ENCODE measurements at regions not wholly inside any gene's neighbourhood (a gene's known extent, or its start where the extent isn't known, plus 50 kb on each side); places are given as distances from the start of the nearest gene placed in this dataset.

DNA sequence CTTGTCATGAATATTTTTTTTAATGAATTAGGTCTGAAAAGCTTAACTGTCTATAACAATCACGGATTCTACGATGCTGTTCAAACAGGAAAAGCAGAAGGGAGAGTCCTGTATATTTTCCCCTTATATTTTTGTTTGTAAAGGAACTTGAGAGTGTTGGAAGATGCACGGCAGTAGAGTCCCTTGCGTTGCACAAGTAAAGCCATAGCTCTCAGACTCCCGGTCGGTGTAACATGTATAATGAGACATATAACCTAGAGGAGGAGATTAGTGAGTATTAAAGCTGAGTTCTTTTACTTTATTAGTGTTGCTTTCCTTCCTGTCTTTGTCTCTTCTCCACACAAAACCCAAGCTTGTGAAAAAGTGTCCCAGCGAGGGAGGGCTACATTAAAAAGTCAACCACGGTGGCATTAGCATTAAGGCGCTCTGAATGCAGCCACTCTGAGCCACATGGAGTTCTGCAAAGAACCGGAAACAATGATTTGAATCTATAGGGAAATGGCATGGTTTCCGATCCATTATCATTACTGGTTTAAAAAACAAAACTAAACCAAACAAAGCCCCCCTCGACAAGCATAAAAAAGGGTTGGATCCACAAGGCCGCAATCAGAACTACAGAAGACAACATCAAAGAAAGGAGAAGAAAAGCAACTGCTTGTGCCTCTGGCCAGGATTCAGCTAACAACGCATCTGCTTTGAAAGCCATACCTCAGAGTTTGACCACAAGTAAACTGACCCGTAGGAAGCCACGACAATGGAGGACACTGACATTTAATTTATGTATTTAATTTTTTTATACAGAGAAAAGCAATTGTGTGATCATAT lies 356.8 kb downstream of the LMO4 start:
- no peak for DNase-seq

DNA sequence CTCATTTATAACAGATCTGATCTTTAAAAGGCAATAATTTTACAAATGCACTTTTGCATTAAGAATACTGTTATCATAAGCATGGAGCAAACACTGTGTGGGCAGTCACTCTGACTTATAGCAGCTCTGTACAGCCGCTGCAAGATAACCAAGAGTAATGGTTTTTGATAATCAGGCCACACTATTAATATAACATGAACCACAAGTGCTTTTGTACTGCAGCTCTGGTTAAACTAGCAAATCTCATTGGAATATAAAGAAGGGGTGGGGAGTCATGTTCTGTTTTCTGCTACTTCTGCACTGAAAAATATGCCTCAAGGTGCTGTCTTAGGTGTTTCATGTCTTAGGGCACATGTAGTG lies 357.4 kb downstream of the LMO4 start:
- no peak for DNase-seq

DNA sequence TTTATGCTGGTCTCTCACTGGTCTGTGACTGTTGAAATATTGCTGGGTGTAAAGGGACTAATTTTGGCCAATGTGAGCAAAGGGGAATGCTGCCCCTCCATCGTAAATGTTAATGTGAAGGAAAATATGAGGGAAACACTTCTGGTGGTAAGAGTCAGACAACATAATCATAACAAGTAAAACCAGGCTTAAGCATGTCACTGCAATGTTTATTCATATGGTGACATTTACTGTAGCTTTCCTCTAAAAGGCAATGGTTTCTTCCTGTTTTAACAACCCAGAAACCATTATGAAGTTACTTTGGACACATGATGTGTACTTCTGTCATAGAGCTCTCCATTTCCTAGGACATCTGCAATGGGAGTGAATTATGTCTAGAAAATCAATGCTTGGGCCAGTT lies 358.0 kb downstream of the LMO4 start:
- no peak for DNase-seq

DNA sequence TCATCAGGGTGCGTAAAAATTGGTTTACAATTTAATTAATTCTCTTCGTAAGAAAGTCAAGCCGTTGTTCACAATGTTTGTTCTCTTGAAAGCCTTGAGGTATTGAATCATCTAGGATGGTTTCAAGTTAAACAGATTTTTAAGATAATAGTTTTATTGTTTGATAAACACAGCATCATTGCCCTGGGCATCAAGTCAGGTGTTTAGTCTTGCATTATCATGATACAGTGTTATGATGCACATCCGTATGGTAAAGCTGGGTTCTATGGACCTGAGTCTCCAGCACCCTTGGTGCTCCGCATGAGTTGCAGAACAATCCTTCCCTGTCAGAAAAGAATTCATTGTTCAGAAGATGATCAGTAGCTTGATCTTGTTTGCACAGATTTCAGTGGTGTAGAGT lies 359.5 kb downstream of the LMO4 start:
- no peak for DNase-seq

DNA sequence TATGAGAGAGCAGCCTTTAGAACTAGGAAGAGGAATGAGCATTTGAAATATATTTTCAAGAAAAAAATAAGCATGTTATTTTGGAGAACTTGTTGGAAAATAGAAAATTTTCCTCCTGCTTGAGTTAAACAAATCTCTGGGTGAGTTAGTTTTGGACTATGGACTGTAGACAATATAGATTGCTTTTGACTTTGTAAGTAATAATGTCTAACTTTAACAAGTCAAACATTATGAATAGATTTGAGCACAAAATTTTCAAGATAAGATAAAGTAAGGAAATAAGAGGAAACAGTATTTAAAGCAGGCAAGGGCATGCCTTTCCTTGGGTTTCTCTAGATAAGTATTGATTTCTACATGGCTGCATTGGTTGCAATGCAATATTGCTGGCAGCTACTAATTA lies 360.8 kb downstream of the LMO4 start:
- no peak for DNase-seq

DNA sequence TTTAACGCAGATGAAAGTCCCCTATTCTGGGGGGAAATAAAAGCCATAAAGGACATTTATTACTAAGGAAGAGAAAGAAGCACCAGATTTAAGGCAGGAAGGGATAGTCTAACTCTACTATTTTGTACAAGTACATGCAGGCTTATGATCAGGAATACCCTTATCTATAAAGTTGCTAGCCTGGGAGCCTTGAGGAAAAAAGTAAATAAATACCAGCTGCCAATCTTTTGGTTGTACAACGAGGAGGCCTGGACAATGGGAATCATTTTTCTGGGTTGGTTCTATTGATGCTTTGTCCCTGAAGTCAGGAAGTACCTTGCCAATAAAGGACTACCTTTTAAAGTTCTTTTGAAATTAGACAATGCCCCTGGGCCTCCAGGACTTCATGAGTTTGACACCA lies 367.8 kb downstream of the LMO4 start:
- no peak for DNase-seq

DNA sequence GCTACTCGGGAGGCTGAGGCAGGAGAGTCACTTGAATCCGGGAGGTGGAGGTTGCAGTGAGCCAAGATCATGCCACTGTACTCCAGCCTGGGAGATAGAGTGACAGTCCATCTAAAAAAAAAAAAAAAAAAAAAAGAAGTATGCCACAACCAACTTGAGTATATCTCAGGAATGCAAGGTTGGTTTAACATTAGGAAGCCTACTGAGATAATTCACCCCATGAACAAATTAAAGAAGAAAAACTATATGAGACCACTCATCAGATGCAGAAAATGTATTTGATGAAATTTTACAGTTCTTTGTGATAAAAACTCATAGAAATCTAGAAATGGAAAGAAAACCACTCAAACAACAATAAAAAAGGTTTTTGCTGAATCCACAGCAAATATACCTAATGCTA lies 373.8 kb downstream of the LMO4 start:
- DNase-seq, result no peak

DNA sequence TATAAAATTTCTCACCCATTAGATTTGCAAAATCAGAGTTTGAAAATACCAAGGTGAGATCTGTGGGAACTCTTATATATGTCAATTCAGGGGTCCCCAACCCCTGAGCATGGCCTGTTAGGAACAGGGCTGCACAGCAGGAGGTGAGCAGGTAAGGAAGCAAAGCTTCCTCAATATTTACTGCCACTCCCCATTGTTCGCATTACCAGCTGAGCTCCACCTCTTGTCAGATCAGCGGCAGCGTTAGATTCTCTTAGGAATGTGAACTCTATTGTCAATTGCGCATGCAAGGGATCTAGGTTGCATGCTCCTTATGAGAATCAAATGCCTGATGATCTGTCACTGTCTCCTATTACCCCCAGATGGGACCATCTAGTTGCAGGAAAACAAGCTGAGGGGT lies 376.6 kb downstream of the LMO4 start:
- DNase-seq, result no peak

DNA sequence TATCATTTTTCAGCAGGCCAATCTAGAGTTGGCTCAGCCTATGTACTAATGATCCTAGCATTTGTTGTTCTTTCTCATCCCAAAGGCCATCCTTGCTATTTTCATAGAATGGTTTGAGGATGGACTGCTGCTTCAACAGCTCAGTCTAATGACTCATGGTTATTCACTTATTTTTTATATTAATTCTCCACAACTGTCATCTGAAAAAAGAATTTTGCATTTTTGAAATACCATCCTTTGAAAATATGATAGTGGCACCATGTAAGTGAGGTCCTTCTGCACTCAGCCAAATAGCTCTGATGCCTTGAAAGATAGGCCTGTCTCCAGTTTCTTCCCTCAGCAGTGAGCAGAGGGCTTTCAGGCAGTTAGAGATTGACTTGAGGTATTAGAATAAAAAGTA lies 377.5 kb downstream of the LMO4 start:
- DNase-seq, result no peak

DNA sequence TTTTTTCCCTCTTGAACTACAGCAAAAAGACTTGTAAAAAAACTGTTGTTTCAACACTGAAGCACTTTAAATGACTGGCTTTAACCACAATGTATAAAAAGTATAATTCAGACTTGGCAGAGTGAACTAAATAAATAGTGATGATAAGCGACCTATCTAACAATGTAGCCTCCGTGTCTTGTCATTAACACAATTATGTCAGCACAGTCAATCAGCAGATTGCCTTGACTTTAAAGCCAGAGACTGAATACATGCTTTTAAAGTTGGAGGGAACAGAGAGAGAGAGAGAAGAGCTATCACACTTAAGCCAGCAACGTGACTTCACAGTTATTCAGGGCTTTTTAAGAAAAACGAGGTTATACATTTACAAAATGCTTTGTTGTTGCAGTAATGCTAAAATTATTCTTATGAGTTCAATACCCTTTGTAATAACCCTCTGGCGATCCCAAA lies 378.1 kb downstream of the LMO4 start:
- DNase-seq, result no peak

DNA sequence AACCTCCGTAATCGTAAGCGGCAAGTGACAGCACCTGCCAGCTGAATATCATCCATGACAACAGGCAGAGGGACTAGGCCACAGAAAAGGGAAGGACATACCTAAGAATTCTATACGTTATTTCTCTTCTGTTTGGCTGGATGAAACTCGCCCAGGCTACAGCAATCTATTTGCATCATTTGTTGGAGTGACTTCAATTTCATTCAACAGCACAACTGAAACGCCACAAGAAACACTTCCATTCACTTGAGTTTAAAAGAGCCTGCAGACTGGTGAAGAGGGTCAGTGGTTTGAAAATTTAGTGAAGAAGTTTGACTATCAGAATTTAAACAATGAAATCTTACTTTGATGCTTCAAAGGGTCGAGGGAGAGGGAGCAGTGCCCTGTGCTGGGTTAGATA lies 378.7 kb downstream of the LMO4 start:
- DNase-seq, result no peak

DNA sequence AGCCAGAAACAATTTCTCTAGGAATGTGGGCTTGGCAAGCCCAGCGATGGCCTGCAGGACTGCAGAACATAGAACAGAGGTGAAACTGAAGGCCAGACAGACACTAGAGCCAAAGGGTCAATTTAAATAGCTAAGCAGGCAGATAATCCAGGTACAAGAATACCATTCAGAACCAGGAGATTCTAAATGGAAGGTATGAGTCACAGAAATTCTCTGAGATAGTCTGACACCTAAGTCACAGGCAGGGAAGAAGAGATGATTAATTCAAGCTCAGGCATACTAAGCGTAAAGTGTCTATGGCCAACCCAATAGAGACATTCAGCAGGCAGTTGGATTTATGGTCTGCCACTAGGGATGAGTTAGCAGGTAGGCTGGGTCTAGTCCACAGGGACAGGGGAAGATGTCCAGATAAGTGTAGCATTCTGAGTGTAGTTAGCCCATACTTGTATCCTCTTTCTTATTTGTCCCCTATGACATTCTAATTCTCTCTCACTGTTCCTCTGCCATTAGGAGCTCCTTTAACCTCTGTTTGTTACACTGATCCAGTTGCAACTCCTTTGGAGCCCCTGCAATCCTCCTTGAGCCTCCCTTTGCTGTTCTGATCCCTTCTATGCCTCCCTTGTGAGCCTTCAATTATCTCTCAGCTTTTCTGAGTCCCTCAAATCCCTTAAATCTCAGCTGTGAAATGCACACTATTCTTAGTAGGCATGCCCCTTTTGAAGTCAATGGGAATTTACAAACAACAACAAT lies 383.8 kb downstream of the LMO4 start:
- no peak for DNase-seq

DNA sequence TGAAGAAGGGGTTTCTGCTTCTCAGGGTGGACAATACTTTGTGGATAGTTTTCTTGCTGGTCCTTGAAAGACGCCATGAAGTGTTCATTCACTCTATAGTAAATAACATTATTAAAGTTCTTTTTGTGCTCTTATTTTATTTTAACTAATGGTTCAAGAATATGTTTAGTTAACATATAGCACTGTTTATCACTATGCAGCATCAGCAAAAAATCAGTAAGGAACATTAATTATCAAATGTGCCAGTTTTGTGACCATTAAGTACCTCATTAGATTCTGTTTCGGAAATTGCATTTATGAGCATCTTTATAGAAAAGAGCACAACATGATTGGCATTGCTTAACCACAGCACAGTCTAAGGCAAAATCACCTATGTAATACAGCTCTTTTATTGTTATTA lies 385.6 kb downstream of the LMO4 start:
- no peak for DNase-seq

DNA sequence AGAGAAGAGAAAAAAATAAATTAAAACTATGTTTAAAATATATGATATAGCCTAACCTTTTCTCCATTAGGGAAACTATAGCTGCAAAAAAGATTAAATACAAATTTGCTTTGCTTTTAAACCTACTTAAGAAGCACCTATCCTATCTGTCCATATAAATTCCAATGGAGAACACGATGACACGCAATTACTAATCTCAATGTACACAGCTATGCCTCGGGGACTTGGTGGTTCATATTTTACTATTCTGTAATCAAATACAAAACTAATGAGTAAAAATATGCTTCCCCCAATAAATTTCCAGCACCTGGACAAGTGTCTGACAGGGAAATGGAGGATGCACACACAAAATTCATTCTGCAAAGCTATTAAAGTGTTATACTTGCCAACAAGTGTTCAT lies 386.4 kb downstream of the LMO4 start:
- no peak for DNase-seq

DNA sequence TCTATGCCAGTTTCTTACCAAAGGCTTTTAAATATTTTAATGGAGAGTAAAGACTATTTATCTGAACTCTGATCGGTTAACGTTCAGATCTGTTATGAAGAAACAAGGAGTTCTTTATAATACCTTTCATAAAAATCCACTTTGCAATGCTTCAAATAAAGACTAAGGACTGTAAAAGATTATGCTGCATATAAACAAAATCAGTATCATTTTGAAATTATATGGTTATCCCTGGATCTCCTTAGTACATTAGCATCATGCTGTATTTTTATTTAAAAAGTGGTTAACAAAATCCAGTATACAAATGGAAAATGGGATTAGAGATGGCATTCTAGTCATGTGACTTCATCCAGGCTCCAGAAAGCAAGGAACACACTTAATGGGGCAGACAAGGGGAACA lies 386.8 kb downstream of the LMO4 start:
- DNase-seq, result no peak

DNA sequence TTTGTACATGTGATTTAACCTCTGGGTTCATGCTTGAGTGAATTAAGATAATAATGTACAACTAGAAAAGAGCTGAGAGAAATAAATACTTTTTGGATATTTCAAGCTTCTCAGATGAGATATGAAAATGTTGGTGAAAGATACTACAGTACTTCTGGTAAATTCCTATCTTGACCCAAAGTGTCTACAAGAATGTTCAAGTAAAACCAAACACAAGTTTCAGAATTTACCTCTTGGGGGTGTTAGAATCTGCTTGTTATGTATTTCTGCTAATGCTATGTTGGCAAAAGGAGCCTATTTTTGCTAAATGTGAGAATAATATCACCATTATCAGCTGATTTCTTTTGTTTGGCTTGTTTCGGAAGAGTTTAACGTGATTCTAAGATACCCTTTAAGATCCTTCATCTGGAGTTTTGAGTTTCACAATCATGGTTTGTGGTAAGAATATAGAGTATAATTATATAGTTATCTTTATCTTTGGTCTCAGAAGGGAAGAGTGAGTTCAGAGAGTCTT lies 388.5 kb downstream of the LMO4 start:
- DNase-seq, result no peak

DNA sequence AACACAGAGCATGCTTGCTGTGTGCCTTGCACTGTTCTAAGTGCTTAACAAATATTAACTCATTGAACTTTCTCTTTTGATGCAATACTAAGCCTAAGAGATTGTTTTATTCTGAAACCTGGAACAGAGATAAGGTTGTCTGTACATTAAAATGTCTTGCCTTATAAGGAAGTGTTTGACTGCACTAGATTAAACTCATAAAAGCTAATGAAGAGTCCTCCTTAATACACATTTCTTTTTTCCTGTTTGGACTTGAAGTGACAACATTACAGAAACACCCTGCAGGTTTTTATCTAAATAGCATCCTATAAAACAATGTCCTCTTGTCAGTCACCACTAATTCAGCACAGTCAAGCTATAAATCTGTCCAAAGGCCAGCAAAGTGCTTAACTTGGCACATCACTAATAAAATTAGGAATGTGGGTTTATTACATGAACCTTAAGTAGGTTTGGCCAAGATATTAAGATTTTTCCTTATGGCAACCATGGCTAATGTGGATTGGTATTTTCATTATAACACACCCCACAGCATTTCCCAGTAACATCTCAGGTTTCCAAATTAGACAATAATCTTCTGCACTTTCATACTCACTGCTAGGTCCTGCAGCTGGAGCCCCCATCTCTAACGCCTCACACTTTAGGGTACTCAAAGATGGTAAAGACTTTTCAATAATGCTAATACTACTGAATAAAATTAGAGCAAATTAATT lies 389.7 kb downstream of the LMO4 start:
- no peak for DNase-seq

DNA sequence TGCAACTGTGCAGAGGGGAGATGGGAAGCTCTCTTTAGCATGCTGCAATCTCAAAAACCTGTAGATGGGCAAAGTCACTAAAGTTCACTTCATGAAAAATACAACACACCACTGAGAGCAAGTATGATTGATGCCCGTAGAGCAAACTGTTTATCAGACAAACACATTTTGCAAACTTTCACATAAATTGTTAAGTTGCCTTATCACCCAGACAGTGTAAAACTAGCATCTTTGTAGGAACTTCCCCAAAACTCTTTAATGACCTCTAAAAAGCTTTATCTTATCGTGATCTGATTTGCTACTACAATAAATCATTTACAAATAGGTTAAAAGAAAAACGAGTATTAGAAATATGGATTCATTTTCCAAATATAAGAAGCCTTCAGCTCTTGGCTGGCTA lies 391.0 kb downstream of the LMO4 start:
- no peak for DNase-seq

DNA sequence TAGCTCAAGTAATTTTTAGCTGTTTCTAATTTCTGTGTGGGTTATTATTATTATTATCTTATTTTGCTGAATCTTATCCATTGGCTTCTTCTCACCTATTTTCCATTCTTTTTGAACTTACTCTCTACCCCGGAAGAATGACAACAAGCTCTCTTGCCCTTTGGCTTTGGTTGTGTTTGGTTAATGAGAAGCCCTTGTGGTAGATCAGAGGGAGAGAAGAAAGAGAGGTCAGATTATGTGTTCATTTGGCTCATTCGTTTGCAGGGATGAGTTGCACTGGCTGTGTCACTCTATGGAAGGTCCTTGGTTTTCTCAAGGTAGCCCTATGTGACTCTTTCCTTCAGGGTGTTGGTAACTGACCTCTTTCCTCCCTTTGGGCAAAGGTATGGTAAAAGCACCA lies 391.9 kb downstream of the LMO4 start:
- no peak for DNase-seq

DNA sequence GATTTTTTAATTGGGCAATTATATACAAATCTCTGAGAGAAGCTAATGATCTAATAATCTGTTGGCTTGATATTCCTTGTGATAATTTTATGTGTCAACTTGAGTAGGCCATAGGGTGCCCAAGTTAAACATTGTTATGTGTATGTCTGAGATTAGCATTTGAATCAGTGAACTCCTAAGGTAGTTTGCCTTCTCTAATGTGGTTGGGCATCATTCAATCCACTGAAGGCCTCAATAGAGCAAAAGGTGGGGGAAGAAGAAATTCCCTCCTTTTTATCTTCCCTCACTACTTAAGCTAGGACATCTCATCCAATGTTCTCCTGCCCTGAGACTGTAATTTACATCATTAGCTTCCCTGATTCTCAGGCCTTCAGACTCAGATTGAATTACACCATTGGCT lies 394.5 kb downstream of the LMO4 start:
- DNase-seq, result no peak

DNA sequence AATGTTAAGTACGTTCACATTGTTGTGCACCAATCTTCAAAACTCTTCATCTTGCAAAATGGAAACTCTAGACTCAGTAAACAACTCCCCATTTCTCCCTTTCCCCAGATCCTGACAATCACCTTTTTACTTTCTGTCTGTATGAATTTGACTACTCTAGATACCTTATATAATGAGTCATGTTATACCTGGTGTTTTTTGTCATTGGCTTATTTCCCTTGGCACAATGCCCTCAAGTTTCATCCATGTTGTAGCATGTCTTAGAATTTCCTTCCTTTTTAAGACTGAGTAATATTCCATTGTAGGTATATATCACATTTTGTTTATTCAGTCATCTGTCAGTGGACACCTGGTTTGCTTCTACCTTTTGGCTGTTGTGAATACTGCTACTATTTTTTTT lies 399.5 kb downstream of the LMO4 start:
- no peak for DNase-seq

DNA sequence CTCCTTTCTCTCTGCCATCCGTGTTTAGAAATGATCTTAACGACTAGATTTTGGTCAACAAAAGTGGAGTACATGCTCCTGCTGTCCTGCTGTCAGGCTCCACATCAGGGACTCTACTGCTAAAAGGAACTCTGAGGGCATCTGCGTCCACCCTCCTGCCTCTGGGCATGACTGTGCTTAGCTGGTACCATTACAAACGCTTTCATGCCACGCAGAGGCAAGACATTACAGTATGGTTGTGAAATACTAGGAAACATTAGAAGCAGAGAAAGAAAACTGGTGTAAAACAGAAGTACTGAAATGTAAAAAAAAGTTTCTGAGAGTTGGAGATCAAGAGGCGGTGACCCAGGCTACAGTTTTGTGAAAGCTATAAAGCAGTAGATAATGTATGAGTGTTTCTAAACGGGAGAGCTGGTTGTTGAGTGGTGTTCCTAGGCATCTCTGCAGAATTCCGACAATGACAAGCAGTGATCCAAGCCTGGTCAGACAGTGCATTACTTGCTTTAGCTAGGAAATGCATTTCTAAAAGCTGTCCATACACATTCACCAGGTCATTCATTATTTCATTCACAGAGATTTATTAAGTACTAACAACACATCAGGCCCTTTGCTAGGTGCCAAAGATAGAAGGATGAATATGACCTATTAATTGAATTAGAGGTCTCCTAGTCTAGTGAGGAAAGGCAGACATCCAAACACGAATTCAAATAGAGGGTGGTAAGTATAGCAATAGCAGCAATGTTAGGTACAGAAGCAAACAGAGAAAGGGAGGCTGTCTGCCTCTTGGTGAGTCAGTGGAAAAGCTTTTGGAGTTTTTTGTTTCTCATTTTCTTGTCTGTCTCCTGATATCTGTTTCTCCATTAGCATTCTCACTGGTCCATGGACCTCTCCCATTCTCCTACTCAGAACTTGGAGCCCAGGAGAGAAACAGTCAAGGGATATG lies 401.9 kb downstream of the LMO4 start:
- DNase-seq, result no peak

DNA sequence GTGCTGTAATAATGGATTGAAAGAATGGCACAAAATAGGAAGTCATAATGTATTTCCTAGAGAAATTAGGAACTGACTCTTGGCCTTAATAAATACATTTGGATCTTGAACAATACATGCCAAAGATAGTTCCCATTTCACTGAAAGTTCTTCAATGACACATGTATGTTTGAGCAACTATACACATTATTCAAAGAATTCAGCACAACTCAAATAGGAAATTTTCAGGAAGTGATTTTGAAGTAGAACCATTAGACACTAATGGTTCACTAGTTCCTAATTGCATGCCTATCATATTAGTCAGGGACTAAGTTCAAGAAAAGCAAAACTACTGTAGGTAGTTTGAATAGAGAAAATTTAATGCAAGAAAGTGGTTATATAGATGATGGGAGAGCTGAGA lies 404.7 kb downstream of the LMO4 start:
- no peak for DNase-seq
